Coronary artery (tissue), 2 donors: ENCODE measurements at regions not wholly inside any gene's neighbourhood (a gene's known extent, or its start where the extent isn't known, plus 50 kb on each side); places are given as distances from the start of the nearest gene placed in this dataset.

Source experiments
- DNase-seq: peaks from one replicate; pipeline ENCODE4 v3.0.0-alpha.2; 2017; ENCODE audit warnings: low spot score
- H3K27ac ChIP-seq, 2 donors: fragments of 200-600 bp; sonication (generic); one replicate each; pipeline ENCODE4 v1.5.1; 2016 to 2019
- H3K4me3 ChIP-seq: fragments of 200-600 bp; sonication (generic); 2 replicates; pipeline ENCODE4 v1.5.1; 2016; ENCODE audit warnings: mild to moderate bottlenecking, moderate library complexity
- TF ChIP-seq, protein P1 (sequence below): fragments of 200-600 bp; sonication (generic); IDR thresholded peaks from one replicate; pipeline ENCODE4 v1.5.1; 2019; ENCODE audit warnings: antibody characterized with exemption

DNA sequence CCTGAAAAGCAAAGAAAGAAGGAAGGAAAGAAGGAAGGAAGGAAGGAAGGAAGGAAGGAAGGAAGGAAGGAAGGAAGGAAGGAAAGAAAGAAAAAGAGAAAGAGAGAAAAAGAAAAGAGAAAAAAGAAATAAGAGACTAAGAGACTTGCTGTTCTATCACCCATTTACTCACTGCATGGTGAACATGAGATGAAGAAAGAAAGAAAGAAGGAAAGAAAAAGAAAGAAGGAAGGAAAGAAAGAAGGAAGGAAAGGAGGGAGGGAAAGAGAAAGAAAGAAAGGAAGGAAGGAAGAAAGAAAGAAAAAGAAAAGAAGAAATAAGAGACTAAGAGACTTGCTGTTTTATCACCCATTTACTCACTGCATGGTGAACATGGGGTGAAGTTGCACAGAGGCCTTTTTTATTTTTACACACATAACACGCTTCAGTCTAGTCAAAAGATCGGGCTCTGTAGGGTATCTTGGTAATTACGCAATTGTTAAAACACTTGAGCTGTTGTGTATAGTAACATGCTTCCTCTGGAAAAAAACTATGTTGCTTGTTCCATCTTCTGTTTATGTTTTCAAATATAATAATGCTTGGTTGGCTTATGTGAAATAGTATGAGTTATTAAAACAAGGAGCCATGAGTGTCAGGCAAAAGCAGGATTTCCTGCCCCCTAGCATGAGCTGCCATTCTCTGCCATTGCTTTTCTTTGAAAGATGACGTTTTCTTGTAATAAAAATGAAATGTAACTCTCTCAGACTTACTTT lies 119.3 kb upstream of the ZNF608 start:
- no peak for DNase-seq
- Histone ChIP-seq H3K4me3 (no peak overlapping the region), H3K27ac (peak overlapping the region in 1 of 2 donors; percentile 8)
- TF ChIP-seq, protein P1, sequence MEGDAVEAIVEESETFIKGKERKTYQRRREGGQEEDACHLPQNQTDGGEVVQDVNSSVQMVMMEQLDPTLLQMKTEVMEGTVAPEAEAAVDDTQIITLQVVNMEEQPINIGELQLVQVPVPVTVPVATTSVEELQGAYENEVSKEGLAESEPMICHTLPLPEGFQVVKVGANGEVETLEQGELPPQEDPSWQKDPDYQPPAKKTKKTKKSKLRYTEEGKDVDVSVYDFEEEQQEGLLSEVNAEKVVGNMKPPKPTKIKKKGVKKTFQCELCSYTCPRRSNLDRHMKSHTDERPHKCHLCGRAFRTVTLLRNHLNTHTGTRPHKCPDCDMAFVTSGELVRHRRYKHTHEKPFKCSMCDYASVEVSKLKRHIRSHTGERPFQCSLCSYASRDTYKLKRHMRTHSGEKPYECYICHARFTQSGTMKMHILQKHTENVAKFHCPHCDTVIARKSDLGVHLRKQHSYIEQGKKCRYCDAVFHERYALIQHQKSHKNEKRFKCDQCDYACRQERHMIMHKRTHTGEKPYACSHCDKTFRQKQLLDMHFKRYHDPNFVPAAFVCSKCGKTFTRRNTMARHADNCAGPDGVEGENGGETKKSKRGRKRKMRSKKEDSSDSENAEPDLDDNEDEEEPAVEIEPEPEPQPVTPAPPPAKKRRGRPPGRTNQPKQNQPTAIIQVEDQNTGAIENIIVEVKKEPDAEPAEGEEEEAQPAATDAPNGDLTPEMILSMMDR: no peak

DNA sequence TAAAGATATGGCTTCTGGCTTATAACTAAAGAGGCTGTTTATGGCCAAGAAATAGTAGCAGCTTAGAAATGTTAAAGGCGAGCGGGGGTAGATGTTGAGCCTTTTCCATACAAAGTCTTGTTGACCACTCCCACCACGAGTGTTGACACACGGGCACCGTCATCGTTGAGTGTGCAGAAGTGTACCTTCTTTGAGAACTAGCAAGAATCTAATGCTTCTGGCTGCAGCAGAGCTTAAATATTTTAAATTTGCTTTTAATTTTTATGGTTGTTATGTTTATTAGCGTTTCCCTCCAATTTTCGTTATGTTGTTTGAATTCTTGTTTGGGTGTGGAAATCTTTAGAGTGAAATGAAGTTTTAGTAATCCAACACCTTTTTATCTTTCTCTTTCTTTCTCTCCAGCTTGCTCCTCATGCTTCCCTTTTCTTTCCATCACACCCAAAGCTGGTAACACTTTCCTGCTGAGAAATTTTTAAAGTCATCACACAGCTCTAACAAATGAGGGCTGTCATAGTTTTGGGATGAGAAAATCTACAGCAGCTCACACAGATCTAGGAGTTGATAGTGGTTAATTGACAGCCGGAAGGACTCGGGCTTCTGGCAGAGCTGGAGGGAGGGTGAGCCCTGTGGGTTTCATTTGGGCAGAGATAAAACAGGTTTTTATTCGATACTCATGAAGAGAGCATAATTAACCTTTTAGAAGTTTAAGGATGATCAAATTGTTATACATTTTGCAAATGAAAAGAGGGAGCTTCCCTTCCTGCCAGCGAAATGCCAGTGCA lies 120.1 kb upstream of the ZNF608 start:
- no peak overlapping the region for H3K4me3 ChIP-seq
- H3K27ac ChIP-seq: peak overlapping the region in 1 of 2 donors; percentile 15
- DNase-seq: no peak
- TF ChIP-seq, protein P1: no peak

DNA sequence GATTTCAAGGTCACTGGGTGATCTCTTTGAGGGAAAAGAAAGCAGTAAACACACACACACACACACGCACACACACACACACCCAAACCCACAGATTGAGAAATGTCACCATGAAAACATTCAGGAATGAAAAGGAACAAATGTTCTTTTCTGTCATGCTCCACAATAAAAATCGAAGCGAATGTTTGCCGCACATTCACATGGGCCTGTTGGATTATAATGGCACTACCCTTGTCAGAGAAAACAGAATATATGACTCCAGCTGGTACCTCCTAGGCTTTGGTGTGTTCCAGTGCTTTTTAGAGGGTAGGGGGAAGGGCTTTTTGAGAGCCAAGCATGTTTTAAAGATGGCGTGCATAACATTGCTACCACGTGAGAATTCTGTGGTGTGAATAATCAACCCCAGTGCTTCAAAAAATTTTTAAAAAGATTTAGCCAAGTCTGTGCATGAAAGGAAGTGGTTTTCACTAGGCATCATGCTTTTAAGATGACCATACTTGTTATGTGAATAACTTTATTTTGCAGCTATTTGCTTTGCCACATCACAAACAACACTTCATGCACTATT lies 120.8 kb upstream of the ZNF608 start:
- Histone ChIP-seq H3K4me3 (no peak overlapping the region), H3K27ac (peak overlapping the region in 1 of 2 donors; percentile 15)
- TF ChIP-seq, protein P1: no peak
- DNase-seq: no peak

DNA sequence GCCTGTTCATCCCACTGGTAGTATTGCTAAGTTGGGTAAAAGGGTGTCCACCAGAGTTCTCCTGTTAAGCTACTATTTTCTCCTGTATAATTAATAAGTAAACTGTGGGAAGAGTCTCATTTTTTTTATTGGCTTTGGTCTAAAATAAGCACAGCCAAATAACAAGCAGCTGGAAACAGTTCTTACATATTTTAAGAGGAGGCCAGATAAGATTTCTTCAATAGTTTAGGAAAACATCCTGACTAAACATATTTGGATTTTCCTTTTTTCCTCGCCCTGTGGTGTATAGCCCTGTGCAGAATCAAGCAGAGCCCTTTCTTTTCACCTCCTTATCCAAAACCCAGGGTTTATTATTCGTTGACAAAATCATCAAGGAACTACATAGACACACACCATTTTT lies 122.2 kb upstream of the ZNF608 start:
- no peak for DNase-seq
- no peak overlapping the region for H3K27ac ChIP-seq
- H3K4me3 ChIP-seq: no peak overlapping the region
- TF ChIP-seq, protein P1: no peak

DNA sequence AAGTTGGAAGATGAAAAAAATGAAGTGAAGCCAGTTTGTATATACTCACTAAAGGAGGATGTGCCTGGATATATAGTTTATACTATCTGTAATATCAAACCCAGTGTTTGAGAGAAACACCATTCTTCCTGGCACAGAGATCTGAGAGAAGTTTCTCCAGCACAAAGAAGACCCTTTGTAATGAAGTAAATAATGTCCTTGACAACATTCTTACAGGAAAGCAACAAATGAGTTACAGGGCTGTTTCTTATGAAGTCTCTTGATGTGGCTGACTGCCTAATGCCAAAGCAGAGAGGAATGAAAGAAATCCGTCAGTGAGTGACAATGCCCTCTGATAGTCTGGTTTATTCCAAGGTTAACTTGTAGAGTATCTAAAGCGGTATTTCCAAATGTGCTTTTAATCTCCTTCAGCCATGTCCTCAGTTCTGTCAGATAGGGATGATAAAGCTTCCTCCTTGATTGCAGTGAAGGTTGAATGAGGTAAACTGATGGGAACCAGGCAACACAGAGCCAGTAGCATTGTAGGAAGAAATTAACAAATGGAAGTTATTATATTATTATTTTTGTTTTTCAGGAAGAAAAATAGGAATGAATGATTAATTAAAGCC lies 123.1 kb upstream of the ZNF608 start:
- TF ChIP-seq, protein P1: no peak
- DNase-seq: no peak
- peak overlapping the region in 1 of 2 donors; percentile 11 for H3K27ac ChIP-seq
- no peak overlapping the region for H3K4me3 ChIP-seq

DNA sequence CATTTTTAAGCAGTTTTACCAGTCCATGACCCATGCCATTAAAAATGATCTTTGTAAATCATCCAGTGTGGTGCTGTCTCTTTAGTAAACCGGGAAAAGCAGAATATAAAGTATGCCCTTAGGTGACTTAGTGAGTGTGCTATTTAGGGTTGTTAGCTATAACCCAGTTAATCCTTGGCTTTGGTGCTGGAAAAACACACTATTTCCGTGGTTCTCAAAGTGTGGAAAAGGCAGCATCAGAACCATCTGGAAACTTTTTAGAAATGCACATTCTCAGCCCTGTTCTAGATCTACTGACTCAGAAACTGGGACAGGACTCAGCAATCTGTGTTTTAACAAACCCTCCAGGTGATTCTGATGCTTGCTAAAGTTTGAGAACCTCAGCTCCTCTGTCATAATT lies 123.6 kb upstream of the ZNF608 start:
- no peak overlapping the region for H3K4me3 ChIP-seq
- TF ChIP-seq, protein P1: no peak
- peak overlapping the region in 1 of 2 donors; percentile 14 for H3K27ac ChIP-seq
- DNase-seq: no peak
